IMR-90 (cell line): ENCODE measurements at regions not wholly inside any gene's neighbourhood (a gene's known extent, or its start where the extent isn't known, plus 50 kb on each side); places are given as distances from the start of the nearest gene placed in this dataset.

Source experiments
- ATAC-seq: fragments of 200-7000 bp; cut with Tn5 transposase; 2 replicates; pipeline ENCODE4 v1.9.1; 2020; ENCODE audit warnings: low read depth, mild to moderate bottlenecking, moderate library complexity
- BruUV-seq: library from RNA; stranded (reverse); fragments of 400-500 nt; replicated peaks from 2 replicates; lab custom pipeline; 2021; lab: Mats Ljungman, UMichigan
- CTCF ChIA-PET: fragments of 300-600 bp; formaldehyde crosslinking; extraction: SDS; loops from one replicate; lab custom pipeline; 2021; ENCODE audit warnings: antibody characterized with exemption; lab: Yijun Ruan, JAX
- POLR2A ChIA-PET: fragments of 300-600 bp; sonication (Branson Sonifier 250); formaldehyde crosslinking; loops from one replicate; lab custom pipeline; 2022; ENCODE audit warnings: antibody characterized with exemption; ENCODE audit not compliant: unreplicated experiment; lab: Charles Lee
- DNase-seq: peaks from one replicate; pipeline ENCODE4 v3.0.0; 2013
- H2AFZ ChIP-seq: replicated peaks from 2 replicates; pipeline ENCODE3; 2013; ENCODE audit warnings: low read length, mild to moderate bottlenecking; ENCODE audit not compliant: poor library complexity
- H2AK5ac ChIP-seq: 2 replicates; pipeline ENCODE4 v1.6.1; 2013; ENCODE audit warnings: low read depth, low read length, inconsistent platforms
- H2AK9ac ChIP-seq: replicated peaks from 2 replicates; pipeline ENCODE3; 2013; ENCODE audit warnings: mild to moderate bottlenecking, low read depth, low read length, moderate library complexity; ENCODE audit not compliant: poor library complexity
- H2BK120ac ChIP-seq: 2 replicates; pipeline ENCODE4 v1.6.1; 2013; ENCODE audit warnings: low read depth, low read length, inconsistent platforms
- H2BK15ac ChIP-seq: 3 replicates; pipeline ENCODE4 v1.6.1; 2013; ENCODE audit warnings: low read depth, low read length, inconsistent platforms
- H2BK20ac ChIP-seq: 2 replicates; pipeline ENCODE4 v1.6.1; 2013; ENCODE audit warnings: low read depth, mild to moderate bottlenecking, inconsistent platforms, low read length, moderate library complexity
- H2BK5ac ChIP-seq: 2 replicates; pipeline ENCODE4 v1.6.1; 2013; ENCODE audit warnings: mild to moderate bottlenecking, low read depth, low read length, inconsistent platforms; ENCODE audit not compliant: poor library complexity, severe bottlenecking
- H3K14ac ChIP-seq: replicated peaks from 2 replicates; pipeline ENCODE4 v1.6.1; 2013; ENCODE audit warnings: low read depth, low read length, inconsistent platforms
- H3K18ac ChIP-seq: 2 replicates; pipeline ENCODE4 v1.6.1; 2013; ENCODE audit warnings: low read depth, low read length, control low read depth
- H3K23ac ChIP-seq: 2 replicates; pipeline ENCODE4 v1.6.1; 2013; ENCODE audit warnings: low read depth, low read length, inconsistent platforms
- H3K27ac ChIP-seq: 2 replicates; pipeline ENCODE4 v1.5.1; 2013; ENCODE audit warnings: mild to moderate bottlenecking, control low read depth, low read length; ENCODE audit not compliant: insufficient read depth
- H3K27me3 ChIP-seq: 2 replicates; pipeline ENCODE4 v1.6.1; 2013; ENCODE audit warnings: low read length; ENCODE audit not compliant: control insufficient read depth, insufficient read depth
- H3K36me3 ChIP-seq: 2 replicates; pipeline ENCODE4 v1.6.1; 2013; ENCODE audit warnings: low read length, mixed read lengths; ENCODE audit not compliant: control insufficient read depth, insufficient read depth
- H3K4ac ChIP-seq: 2 replicates; pipeline ENCODE4 v1.6.1; 2013; ENCODE audit warnings: low read depth, low read length, inconsistent platforms
- H3K4me1 ChIP-seq: 2 replicates; pipeline ENCODE4 v1.6.1; 2013; ENCODE audit warnings: low read length, mixed read lengths; ENCODE audit not compliant: control insufficient read depth, insufficient read depth
- H3K4me2 ChIP-seq: 2 replicates; pipeline ENCODE4 v1.6.1; 2013; ENCODE audit warnings: low read depth, mild to moderate bottlenecking, control low read depth, low read length, moderate library complexity
- H3K4me3 ChIP-seq: 2 replicates; pipeline ENCODE4 v1.5.1; 2013; ENCODE audit warnings: low read depth, mild to moderate bottlenecking, control low read depth, low read length, moderate library complexity; ENCODE audit not compliant: insufficient read depth
- H3K56ac ChIP-seq: 2 replicates; pipeline ENCODE4 v1.6.1; 2013; ENCODE audit warnings: low read length, inconsistent platforms; ENCODE audit not compliant: insufficient read depth; ENCODE audit errors: extremely low read depth
- H3K79me1 ChIP-seq, 2 experiments: 2 replicates each; pipeline ENCODE4 v1.6.1; 2013; ENCODE audit warnings: low read length in 2 of 2, inconsistent platforms in 1 of 2, low read depth in 1 of 2
- H3K9ac ChIP-seq: 2 replicates; pipeline ENCODE4 v1.6.1; 2013; ENCODE audit warnings: low read depth, low read length, control low read depth
- H3K9me1 ChIP-seq: 2 replicates; pipeline ENCODE4 v1.6.1; 2013; ENCODE audit warnings: low read length, inconsistent platforms; ENCODE audit not compliant: insufficient read depth
- H3K9me3 ChIP-seq: 2 replicates; pipeline ENCODE4 v1.6.1; 2013; ENCODE audit warnings: low read length; ENCODE audit not compliant: control insufficient read depth, insufficient read depth
- H4K20me1 ChIP-seq: 2 replicates; pipeline ENCODE4 v1.6.1; 2013; ENCODE audit warnings: low read length, inconsistent platforms; ENCODE audit not compliant: insufficient read depth
- H4K5ac ChIP-seq: 2 replicates; pipeline ENCODE4 v1.6.1; 2013; ENCODE audit warnings: mild to moderate bottlenecking, low read depth, low read length, control low read depth
- H4K8ac ChIP-seq, 2 experiments: 2 replicates each; pipeline ENCODE4 v1.6.1; 2013; ENCODE audit warnings: low read depth in 2 of 2, low read length in 2 of 2, control low read depth in 1 of 2, inconsistent platforms in 1 of 2
- H4K91ac ChIP-seq: 2 replicates; pipeline ENCODE4 v1.6.1; 2013; ENCODE audit warnings: low read depth, low read length, inconsistent platforms; ENCODE audit not compliant: insufficient read depth
- CEBPB ChIP-seq: IDR thresholded peaks from 2 replicates; pipeline ENCODE4 v1.6.1; 2012; ENCODE audit warnings: low read depth, low read length, improper control_type of control experiment
- CTCF ChIP-seq: conservative IDR thresholded peaks from 2 replicates; pipeline ENCODE4 v1.5.1; 2012; ENCODE audit warnings: mild to moderate bottlenecking, low read depth, low read length, improper control_type of control experiment
- NFE2L2 ChIP-seq: fragments of 150-350 bp; IDR thresholded peaks from 2 replicates; pipeline ENCODE4 v1.6.1; 2016; ENCODE audit warnings: low read depth, mild to moderate bottlenecking, low read length
- SMC3 ChIP-seq: fragments of 150-350 bp; IDR thresholded peaks from 2 replicates; pipeline ENCODE4 v1.6.1; 2016; ENCODE audit warnings: low read depth, mild to moderate bottlenecking, antibody characterized with exemption, low read length, moderate library complexity
- WGBS, 2 experiments: methylation state at CpG; one replicate each; pipeline versions ENCODE4 v1.1.5 to v1.1.7; 2013; ENCODE audit warnings: missing lambda C conversion rate in 2 of 2; ENCODE audit not compliant: insufficient read length in 1 of 2; ENCODE audit errors: extremely low coverage in 2 of 2; 5-methylcytosine and 5-hydroxymethylcytosine counted together
- dilution Hi-C: fragments of 300-500 bp; cut with HindIII; formaldehyde crosslinking; loops from one replicate; pipeline ENCODE4 v1.14.3; 2018; ENCODE audit warnings: low sequenced_read_pairs; ENCODE audit not compliant: unreplicated experiment
- in situ Hi-C: fragments of 300-500 bp; cut with MboI; formaldehyde crosslinking; loops from 3 replicates; pipeline ENCODE4 v1.14.3; 2019; ENCODE audit warnings: low sequenced_read_pairs, inconsistent platforms, mixed read lengths
- intact Hi-C: fragments of 100-400 bp; cut with micrococcal nuclease; formaldehyde crosslinking; loops from 2 replicates; pipeline ENCODE4 v1.10.0; 2022

- dilution Hi-C loops, result no loop called here
- Histone ChIP-seq H3K9me3 (no peaks in the 10 kb centered on the region), H2AK5ac (no peak overlapping the region), H3K79me1 (no peaks in the 10 kb centered on the region), H2BK20ac (no peak overlapping the region), H3K14ac (no peak overlapping the region), H3K4me1 (no peaks in the 10 kb centered on the region), H4K8ac (no peak overlapping the region), H3K36me3 (no peaks in the 10 kb centered on the region), H3K4me2 (no peak overlapping the region), H3K56ac (no peak overlapping the region), H2BK15ac (no peak overlapping the region), H3K23ac (no peak overlapping the region), H2AFZ (no peak overlapping the region), H2BK120ac (no peak overlapping the region), H3K9me1 (no peaks in the 10 kb centered on the region), H3K4me3 (no peak overlapping the region), H3K9ac (no peak overlapping the region), H3K27me3 (peaks cover 4% of the 10 kb centered on the region), H2BK5ac (no peak overlapping the region), H3K18ac (no peak overlapping the region), H4K20me1 (no peaks in the 10 kb centered on the region), H3K27ac (no peak overlapping the region), H4K5ac (no peak overlapping the region), H4K91ac (no peak overlapping the region), H2AK9ac (no peak overlapping the region), H3K4ac (no peak overlapping the region)
- TF ChIP-seq NFE2L2 (no peak), SMC3 (no peak), CTCF (no peak), CEBPB (no peak)
- no CpG with 5 or more reads among the region's 1 CpG for WGBS, 2 experiments
- POLR2A ChIA-PET, result no interaction called here
- in situ Hi-C loops, result no loop called here
- BruUV-seq, result no TSS peak
- no peak for DNase-seq
- intact Hi-C loops, result no loop called here
- ATAC-seq, result no peak
- CTCF ChIA-PET, result interaction anchor here (2.0 kb wide), 1 partner anchor 10 kb away, joined by 4 read pairs; no protein-coding TSS in a partner anchor
Observed at GRCh38 chr1:227459977-227460376, 103.4 kb upstream of the ZNF678 start.
